IMR-90 (cell line): ENCODE measurements at regions not wholly inside any gene's neighbourhood (a gene's known extent, or its start where the extent isn't known, plus 50 kb on each side); places are given as distances from the start of the nearest gene placed in this dataset.

Experiments
- BHLHE40 ChIP-seq: fragments of 150-350 bp; IDR thresholded peaks from 2 replicates; pipeline ENCODE4 v1.6.1; 2016; ENCODE audit warnings: mild to moderate bottlenecking, low read depth, low read length
- CEBPB ChIP-seq: IDR thresholded peaks from 2 replicates; pipeline ENCODE4 v1.6.1; 2012; ENCODE audit warnings: low read depth, low read length, improper control_type of control experiment
- CHD1 ChIP-seq: IDR thresholded peaks from 2 replicates; pipeline ENCODE4 v1.6.1; 2012; ENCODE audit warnings: low read depth, low read length, improper control_type of control experiment
- CTCF ChIP-seq: conservative IDR thresholded peaks from 2 replicates; pipeline ENCODE4 v1.5.1; 2012; ENCODE audit warnings: mild to moderate bottlenecking, low read depth, low read length, improper control_type of control experiment
- ELK1 ChIP-seq: fragments of 150-350 bp; IDR thresholded peaks from 2 replicates; pipeline ENCODE4 v1.6.1; 2016; ENCODE audit warnings: low read depth, mild to moderate bottlenecking, low read length, moderate library complexity, borderline replicate concordance
- FOS ChIP-seq: fragments of 150-350 bp; IDR thresholded peaks from 2 replicates; pipeline ENCODE4 v1.6.1; 2016; ENCODE audit warnings: low read depth, low read length
- MXI1 ChIP-seq: IDR thresholded peaks from 2 replicates; pipeline ENCODE4 v1.6.1; 2012; ENCODE audit warnings: low read depth, mild to moderate bottlenecking, low read length, moderate library complexity, borderline replicate concordance
- POLR2A ChIP-seq: IDR thresholded peaks from 2 replicates; pipeline ENCODE4 v1.6.1; 2012; ENCODE audit warnings: mild to moderate bottlenecking, low read depth, low read length
- RAD21 ChIP-seq: IDR thresholded peaks from 2 replicates; pipeline ENCODE4 v1.6.1; 2012; ENCODE audit warnings: low read length, improper control_type of control experiment
- SMC3 ChIP-seq: fragments of 150-350 bp; IDR thresholded peaks from 2 replicates; pipeline ENCODE4 v1.6.1; 2016; ENCODE audit warnings: low read depth, mild to moderate bottlenecking, antibody characterized with exemption, low read length, moderate library complexity
- USF2 ChIP-seq: fragments of 150-350 bp; IDR thresholded peaks from 2 replicates; pipeline ENCODE4 v1.6.1; 2017; ENCODE audit warnings: mild to moderate bottlenecking, antibody characterized with exemption, low read length, low read depth

GRCh38 chr7:93030605-93031225, 87.1 kb downstream of the SAMD9 start:
- no peak for TF ChIP-seq ELK1
- TF ChIP-seq CTCF = no peak
- no peak for TF ChIP-seq USF2
- TF ChIP-seq CHD1 = no peak
- no peak for TF ChIP-seq MXI1
- no peak for TF ChIP-seq POLR2A
- TF ChIP-seq FOS = 0 out of 2 replicates have a peak, but pooled peaks have one; percentile 19
- TF ChIP-seq RAD21 = no peak
- TF ChIP-seq SMC3 = no peak
- no peak for TF ChIP-seq BHLHE40
- TF ChIP-seq CEBPB = no peak
